ENCODE measurements at regions not wholly inside any gene's neighbourhood (a gene's known extent, or its start where the extent isn't known, plus 50 kb on each side); places are given as distances from the start of the nearest gene placed in this dataset.

DNA sequence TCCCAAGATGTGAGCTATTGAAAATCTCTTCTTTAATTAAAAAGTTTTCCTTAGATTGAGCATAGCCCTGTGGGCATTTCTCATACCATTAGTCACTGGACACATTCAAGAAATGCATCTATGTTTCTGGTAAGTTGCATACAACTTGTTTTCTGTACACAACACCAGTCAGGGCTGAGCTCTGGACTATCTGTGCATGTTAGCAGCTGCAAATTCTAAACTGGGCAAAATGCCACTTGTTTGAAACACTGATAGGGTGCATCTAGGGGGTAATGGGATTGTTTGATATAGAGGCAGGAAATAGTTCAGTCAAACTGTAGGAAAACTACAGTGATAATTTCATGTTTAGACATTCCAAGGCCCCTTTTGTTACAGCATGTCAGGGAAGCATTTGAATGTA lies 145.6 kb upstream of the NPY start:
- Histone ChIP-seq H2AFZ (ENCODE audit: insufficient read depth, low read depth, low read length, poor library complexity, severe bottlenecking) (no peak overlapping the region), H4K20me1 (ENCODE audit: insufficient read depth, low read length) (no peaks in the 10 kb centered on the region), H3K27ac (ENCODE audit: low read depth in 1 of 2, low read length in 2 of 2) (no peak overlapping the region), H3K36me3 (replicated peaks in 1 of 2; ENCODE audit: control insufficient read depth in 1 of 2, insufficient read depth in 2 of 2, low read length in 2 of 2) (no peaks in the 10 kb centered on the region), H3K79me2 (ENCODE audit: insufficient read depth, low read length) (no peaks in the 10 kb centered on the region), H3K4me1 (ENCODE audit: control insufficient read depth in 1 of 2, insufficient read depth in 2 of 2, low read length in 2 of 2) (no peaks in the 10 kb centered on the region), H3K27me3 (ENCODE audit: control insufficient read depth in 2 of 2, insufficient read depth in 2 of 2, low read length in 2 of 2) (no peaks in the 10 kb centered on the region), H3K4me2 (replicated peaks; ENCODE audit: extremely low read depth, low read length, poor library complexity, severe bottlenecking) (no peak overlapping the region), H3K4me3 (replicated peaks in 1 of 3; ENCODE audit: low read depth in 2 of 3, low read length in 3 of 3) (no peak overlapping the region), H3K9me3 (replicated peaks in 1 of 2; ENCODE audit: control insufficient read depth in 1 of 2, insufficient read depth in 1 of 2, low read length in 2 of 2) (no peaks in the 10 kb centered on the region), H3K9ac (ENCODE audit: insufficient read depth, low read length, poor library complexity, severe bottlenecking) (no peak overlapping the region)
- no peak for DNase-seq
- no peaks in the 10 kb centered on the region for H3K4me1 Mint-ChIP-seq
- no peak overlapping the region for H3K27ac Mint-ChIP-seq
- H3K36me3 Mint-ChIP-seq = no peaks in the 10 kb centered on the region
- H3K9me3 Mint-ChIP-seq = peaks cover 0 to 11% (median 2%) of the 10 kb centered on the region in 7 donors
- H3K27me3 Mint-ChIP-seq (ENCODE audit: low read depth in 3 of 3) = peaks cover 5 to 13% (median 8%) of the 10 kb centered on the region in 3 donors
- TF ChIP-seq, protein P1, sequence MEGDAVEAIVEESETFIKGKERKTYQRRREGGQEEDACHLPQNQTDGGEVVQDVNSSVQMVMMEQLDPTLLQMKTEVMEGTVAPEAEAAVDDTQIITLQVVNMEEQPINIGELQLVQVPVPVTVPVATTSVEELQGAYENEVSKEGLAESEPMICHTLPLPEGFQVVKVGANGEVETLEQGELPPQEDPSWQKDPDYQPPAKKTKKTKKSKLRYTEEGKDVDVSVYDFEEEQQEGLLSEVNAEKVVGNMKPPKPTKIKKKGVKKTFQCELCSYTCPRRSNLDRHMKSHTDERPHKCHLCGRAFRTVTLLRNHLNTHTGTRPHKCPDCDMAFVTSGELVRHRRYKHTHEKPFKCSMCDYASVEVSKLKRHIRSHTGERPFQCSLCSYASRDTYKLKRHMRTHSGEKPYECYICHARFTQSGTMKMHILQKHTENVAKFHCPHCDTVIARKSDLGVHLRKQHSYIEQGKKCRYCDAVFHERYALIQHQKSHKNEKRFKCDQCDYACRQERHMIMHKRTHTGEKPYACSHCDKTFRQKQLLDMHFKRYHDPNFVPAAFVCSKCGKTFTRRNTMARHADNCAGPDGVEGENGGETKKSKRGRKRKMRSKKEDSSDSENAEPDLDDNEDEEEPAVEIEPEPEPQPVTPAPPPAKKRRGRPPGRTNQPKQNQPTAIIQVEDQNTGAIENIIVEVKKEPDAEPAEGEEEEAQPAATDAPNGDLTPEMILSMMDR (IDR thresholded peaks at IDR 0.05) = no peak
- peak overlapping the region in 1 of 2 donors; percentile 28 for H3K4me3 Mint-ChIP-seq
- intact Hi-C loops (cut with micrococcal nuclease) = no loop called here

DNA sequence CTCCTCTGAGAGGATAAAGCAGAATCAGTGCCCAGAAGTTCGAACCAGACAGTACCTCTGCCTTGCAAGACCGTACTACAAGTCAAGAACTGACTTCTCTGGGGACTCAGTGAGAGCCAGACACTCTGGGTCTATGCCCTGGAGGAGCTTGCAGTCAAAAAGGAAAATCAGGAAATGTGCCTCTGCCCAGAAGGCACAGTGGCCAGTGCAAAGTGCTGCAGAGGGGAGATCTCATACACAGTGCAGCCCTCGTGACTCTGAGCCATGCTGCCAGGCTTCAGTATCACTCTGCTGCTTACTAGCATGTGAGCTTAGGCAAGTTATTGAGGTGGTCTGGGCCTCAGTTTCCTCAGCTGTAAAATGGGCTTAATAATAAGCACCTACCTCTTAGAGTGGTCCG lies 144.0 kb upstream of the NPY start:
- Histone ChIP-seq H3K4me1 (ENCODE audit: control insufficient read depth in 1 of 2, insufficient read depth in 2 of 2, low read length in 2 of 2) (no peaks in the 10 kb centered on the region), H3K4me3 (replicated peaks in 1 of 3; ENCODE audit: low read depth in 2 of 3, low read length in 3 of 3) (no peak overlapping the region), H3K27me3 (ENCODE audit: control insufficient read depth in 2 of 2, insufficient read depth in 2 of 2, low read length in 2 of 2) (no peaks in the 10 kb centered on the region), H3K9me3 (replicated peaks in 1 of 2; ENCODE audit: control insufficient read depth in 1 of 2, insufficient read depth in 1 of 2, low read length in 2 of 2) (no peaks in the 10 kb centered on the region), H3K79me2 (ENCODE audit: insufficient read depth, low read length) (no peaks in the 10 kb centered on the region), H4K20me1 (ENCODE audit: insufficient read depth, low read length) (no peaks in the 10 kb centered on the region), H3K9ac (ENCODE audit: insufficient read depth, low read length, poor library complexity, severe bottlenecking) (no peak overlapping the region), H3K27ac (ENCODE audit: low read depth in 1 of 2, low read length in 2 of 2) (no peak overlapping the region), H3K4me2 (replicated peaks; ENCODE audit: extremely low read depth, low read length, poor library complexity, severe bottlenecking) (no peak overlapping the region), H2AFZ (ENCODE audit: insufficient read depth, low read depth, low read length, poor library complexity, severe bottlenecking) (no peak overlapping the region), H3K36me3 (replicated peaks in 1 of 2; ENCODE audit: control insufficient read depth in 1 of 2, insufficient read depth in 2 of 2, low read length in 2 of 2) (no peaks in the 10 kb centered on the region)
- H3K27ac Mint-ChIP-seq = no peak overlapping the region
- TF ChIP-seq, protein P1 (IDR thresholded peaks at IDR 0.05) = no peak
- no peak overlapping the region for H3K4me3 Mint-ChIP-seq
- intact Hi-C loops (cut with micrococcal nuclease) = no loop called here
- no peaks in the 10 kb centered on the region for H3K4me1 Mint-ChIP-seq
- no peak for DNase-seq
- WGBS (ENCODE audit: insufficient coverage) = 89% methylated on average over 2 of the region's 4 CpGs
- peaks cover 6 to 9% (median 8%) of the 10 kb centered on the region in 3 donors for H3K27me3 Mint-ChIP-seq (ENCODE audit: low read depth in 3 of 3)
- H3K9me3 Mint-ChIP-seq = peaks cover 0 to 7% (median 1%) of the 10 kb centered on the region in 7 donors
- H3K36me3 Mint-ChIP-seq = no peaks in the 10 kb centered on the region
